ENCODE measurements at regions not wholly inside any gene's neighbourhood (a gene's known extent, or its start where the extent isn't known, plus 50 kb on each side); places are given as distances from the start of the nearest gene placed in this dataset.

GRCh38 chr6:164439331-164439730, 870.1 kb downstream of the C6orf118 start:
- TF ChIP-seq CTCF (IDR thresholded peaks at IDR 0.05) (no peak), POLR2A (IDR thresholded peaks at IDR 0.05) (no peak)
